GM21576 (cell line): ENCODE measurements at regions not wholly inside any gene's neighbourhood (a gene's known extent, or its start where the extent isn't known, plus 50 kb on each side); places are given as distances from the start of the nearest gene placed in this dataset.
"Not testable (repeated sequence)": the region's sequence is repeated elsewhere in the genome, so short reads cannot be mapped to it uniquely, and the experiment has no call there.

ENCODE experiments used
- ATAC-seq: cut with Tn5 transposase; IDR thresholded peaks from one replicate; pipeline ENCODE4 v1.9.1; 2021; ENCODE audit warnings: mild to moderate bottlenecking, moderate library complexity; ENCODE audit not compliant: unreplicated experiment

GRCh38 chr12:59517522-59517921, 78.3 kb upstream of the SLC16A7 start:
- ATAC-seq: no peak

GRCh38 chr12:59500915-59501314, 94.9 kb upstream of the SLC16A7 start:
- no peak for ATAC-seq

- ATAC-seq: no peak
Measured at GRCh38 chr12:59500335-59500734, 95.5 kb upstream of the SLC16A7 start.

GRCh38 chr12:59499774-59500173, 96.1 kb upstream of the SLC16A7 start:
- peak; percentile 93 for ATAC-seq

- ATAC-seq: peak; percentile 53
Measured at GRCh38 chr12:59494617-59495016, 101.2 kb upstream of the SLC16A7 start.

- ATAC-seq: no peak
Measured at GRCh38 chr12:59491877-59492276, 104.0 kb upstream of the SLC16A7 start.

GRCh38 chr12:59486827-59487226, 109.0 kb upstream of the SLC16A7 start:
- ATAC-seq: no peak

GRCh38 chr12:59484575-59484974, 111.3 kb upstream of the SLC16A7 start:
- ATAC-seq: peak; percentile 93

- not testable (repeated sequence) for ATAC-seq
Measured at GRCh38 chr12:59474236-59474635, 121.6 kb upstream of the SLC16A7 start.

- peak; percentile 71 for ATAC-seq
Measured at GRCh38 chr12:59472273-59472672, 123.6 kb upstream of the SLC16A7 start.

- ATAC-seq: no peak
Measured at GRCh38 chr12:59459966-59460660, 135.7 kb upstream of the SLC16A7 start.

GRCh38 chr12:59453475-59453874, 142.4 kb upstream of the SLC16A7 start:
- no peak for ATAC-seq

- no peak for ATAC-seq
Measured at GRCh38 chr12:59452746-59453145, 143.1 kb upstream of the SLC16A7 start.

GRCh38 chr12:59452259-59452658, 143.6 kb upstream of the SLC16A7 start:
- no peak for ATAC-seq

- ATAC-seq: no peak
Measured at GRCh38 chr12:59446116-59446515, 149.7 kb upstream of the SLC16A7 start.

GRCh38 chr12:59444932-59445331, 150.9 kb upstream of the SLC16A7 start:
- no peak for ATAC-seq

- no peak for ATAC-seq
Measured at GRCh38 chr12:59432057-59432456, 163.8 kb upstream of the SLC16A7 start.

- no peak for ATAC-seq
Measured at GRCh38 chr12:59431266-59431665, 164.6 kb upstream of the SLC16A7 start.

GRCh38 chr12:59429766-59430165, 166.1 kb upstream of the SLC16A7 start:
- ATAC-seq: no peak

- no peak for ATAC-seq
Measured at GRCh38 chr12:59425798-59426197, 170.0 kb upstream of the SLC16A7 start.

GRCh38 chr12:59424666-59425065, 171.2 kb upstream of the SLC16A7 start:
- ATAC-seq: not testable (repeated sequence)

- ATAC-seq: no peak
Measured at GRCh38 chr12:59414051-59414450, 181.8 kb upstream of the SLC16A7 start.

- no peak for ATAC-seq
Measured at GRCh38 chr12:59408431-59408830, 187.4 kb upstream of the SLC16A7 start.
